ENCODE measurements at regions not wholly inside any gene's neighbourhood (a gene's known extent, or its start where the extent isn't known, plus 50 kb on each side); places are given as distances from the start of the nearest gene placed in this dataset.

GRCh38 chr1:55505326-55505725 is 290.2 kb upstream of the USP24 start:
- DNase-seq (ENCODE audit: low read depth): no peak

DNA sequence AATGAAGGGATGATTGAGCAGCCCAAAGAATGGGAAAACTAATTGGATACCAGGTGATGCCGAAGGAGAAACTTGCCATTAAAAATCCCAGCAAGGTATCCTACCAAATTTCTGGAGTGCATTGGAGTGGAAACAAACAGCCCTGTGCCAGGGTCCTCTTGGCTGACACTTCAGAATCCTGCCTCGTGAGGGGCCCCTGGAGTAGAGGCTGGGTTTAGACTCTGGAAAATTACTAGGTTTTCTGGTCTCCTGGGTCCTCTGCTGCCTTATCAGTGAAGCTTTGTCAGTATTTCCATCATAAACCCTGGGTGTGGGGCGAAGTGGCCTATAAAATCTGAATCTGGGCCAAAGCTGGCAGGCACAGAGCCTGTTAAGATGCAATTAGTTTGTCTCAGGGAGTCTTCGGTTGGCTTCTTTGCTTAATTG is 289.2 kb upstream of the USP24 start:
- DNase-seq (ENCODE audit: low read depth): no peak

GRCh38 chr1:55503663-55504305 is 288.6 kb upstream of the USP24 start:
- DNase-seq (ENCODE audit: low read depth): no peak

GRCh38 chr1:55500601-55501000 is 285.4 kb upstream of the USP24 start:
- no peak for DNase-seq (ENCODE audit: low read depth)

GRCh38 chr1:55490547-55490946 is 275.4 kb upstream of the USP24 start:
- DNase-seq (ENCODE audit: low read depth): no peak

- DNase-seq (ENCODE audit: low read depth): no peak
Observed at GRCh38 chr1:55484173-55484572, 269.0 kb upstream of the USP24 start.

DNA sequence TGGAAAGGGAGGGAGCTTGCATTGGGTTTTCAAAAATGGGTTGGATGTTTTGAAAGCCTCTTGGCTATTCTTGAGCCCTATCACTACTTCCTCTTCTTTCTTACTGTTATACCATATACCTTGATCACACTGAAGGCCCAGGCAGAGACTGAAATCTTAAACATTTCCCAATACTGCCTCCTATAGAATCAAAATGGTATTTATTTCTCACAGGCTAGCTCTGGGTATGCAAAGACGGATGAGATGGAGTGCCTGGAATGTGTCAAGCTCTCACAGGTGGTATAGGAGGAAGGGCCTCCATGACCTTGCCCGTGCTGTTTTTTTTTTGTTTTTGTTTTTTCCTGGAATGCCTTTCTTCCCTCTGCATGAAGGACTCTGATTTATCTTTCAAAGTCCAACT is 268.4 kb upstream of the USP24 start:
- no peak for DNase-seq (ENCODE audit: low read depth)

GRCh38 chr1:55481634-55482033 is 266.5 kb upstream of the USP24 start:
- DNase-seq (ENCODE audit: low read depth): no peak

DNA sequence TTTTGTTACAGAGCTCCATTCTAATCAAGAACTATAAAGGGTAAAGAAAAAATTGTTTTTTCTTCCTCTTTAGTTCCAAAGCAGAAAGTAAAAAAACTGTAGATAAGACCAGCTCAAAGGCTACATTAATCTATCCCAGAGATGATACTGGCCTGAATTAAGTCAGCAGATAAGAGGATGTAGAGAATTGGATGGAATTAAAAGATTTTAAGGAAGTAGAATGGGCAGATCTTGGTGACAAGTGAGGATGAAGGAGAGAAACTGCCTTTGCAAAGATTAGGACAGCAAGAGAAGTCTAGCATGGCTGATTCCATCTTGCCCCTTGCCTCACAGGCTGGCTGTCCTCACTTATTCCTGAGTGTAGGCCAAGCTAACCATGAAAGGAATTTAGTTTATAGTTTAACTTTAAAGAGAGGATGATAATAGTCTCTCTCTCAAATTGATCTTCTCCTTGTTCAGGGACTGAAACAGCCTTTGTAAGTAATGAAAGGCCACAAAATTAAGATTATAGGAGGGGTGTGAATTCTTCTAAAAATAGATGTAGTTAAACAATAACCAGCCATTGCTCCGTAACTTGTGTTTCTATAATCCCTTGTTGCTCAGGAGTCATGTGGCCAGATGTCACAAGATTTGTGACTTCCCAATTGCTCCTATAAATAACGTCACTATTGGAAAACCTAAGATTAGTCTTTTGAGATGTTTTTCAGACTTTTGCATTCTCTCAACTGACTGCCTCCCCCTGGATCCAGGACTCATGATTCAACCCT is 265.0 kb upstream of the USP24 start:
- no peak for DNase-seq (ENCODE audit: low read depth)

GRCh38 chr1:55478742-55479141 is 263.6 kb upstream of the USP24 start:
- DNase-seq (ENCODE audit: low read depth): no peak

GRCh38 chr1:55477953-55478352 is 262.8 kb upstream of the USP24 start:
- no peak for DNase-seq (ENCODE audit: low read depth)

- no peak for DNase-seq (ENCODE audit: low read depth)
Observed at GRCh38 chr1:55476445-55477015, 261.4 kb upstream of the USP24 start.

DNA sequence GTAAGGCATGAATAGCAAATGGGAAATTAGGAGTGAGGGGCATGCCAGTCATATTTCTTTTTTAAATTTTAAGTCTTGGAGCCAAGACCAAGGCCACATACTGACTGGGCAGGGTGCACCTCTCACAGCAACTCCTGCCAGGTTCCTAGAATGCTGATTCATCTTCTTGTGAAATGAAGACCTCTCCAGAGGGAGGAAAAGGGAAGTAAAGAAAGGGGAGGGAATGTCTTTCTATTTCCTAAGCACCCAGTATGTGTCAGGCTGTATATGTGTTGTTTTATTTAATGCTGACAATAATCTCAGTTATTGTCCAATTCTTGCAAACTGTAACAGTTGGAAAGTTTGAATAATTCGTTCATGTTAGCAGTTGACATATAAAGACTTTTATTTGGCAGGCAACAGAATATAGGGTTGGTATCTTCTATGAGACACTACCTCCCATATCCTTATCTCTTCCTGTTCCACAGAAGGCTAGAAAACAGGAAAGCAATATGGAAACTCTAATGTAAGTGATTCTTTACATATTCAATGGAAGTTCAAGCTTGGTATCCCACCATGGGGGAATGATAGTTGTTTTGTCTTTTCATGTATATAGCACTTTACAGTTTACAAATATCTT is 259.1 kb upstream of the USP24 start:
- no peak for DNase-seq (ENCODE audit: low read depth)

- DNase-seq (ENCODE audit: low read depth): no peak
Observed at GRCh38 chr1:55473661-55474060, 258.5 kb upstream of the USP24 start.

GRCh38 chr1:55472784-55473183 is 257.6 kb upstream of the USP24 start:
- DNase-seq (ENCODE audit: low read depth): no peak

- DNase-seq (ENCODE audit: low read depth): no peak
Observed at GRCh38 chr1:55472115-55472514, 257.0 kb upstream of the USP24 start.

DNA sequence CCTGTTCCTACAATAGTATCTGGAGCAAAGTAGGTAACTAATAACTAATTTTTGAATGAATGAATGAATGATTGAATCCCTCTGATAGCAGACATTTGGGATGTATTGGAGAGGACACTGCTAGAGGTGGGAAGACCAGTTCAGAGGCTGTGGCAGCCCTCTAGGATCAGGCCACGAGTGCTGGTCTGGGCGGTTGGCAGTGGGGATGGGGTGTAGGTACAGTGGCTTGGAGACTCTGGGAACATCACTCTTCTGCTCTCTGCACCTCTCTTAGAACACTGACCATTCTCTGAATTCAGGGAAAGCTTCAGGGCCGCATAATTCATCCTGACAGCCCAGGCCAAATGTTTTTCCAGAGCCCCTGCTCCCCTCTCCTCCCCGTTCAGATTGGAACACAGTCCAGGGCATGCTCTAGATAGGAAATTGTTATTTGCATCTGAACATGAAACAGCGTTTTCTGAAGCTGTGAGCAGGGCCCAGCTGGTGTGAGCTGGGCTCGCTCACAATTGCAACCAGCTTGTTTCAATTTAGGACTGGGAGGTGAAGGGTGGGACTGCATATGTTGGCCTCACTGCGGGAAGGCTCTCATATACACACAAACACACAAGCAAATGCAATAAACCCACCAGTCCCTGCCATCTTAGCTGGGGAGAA is 253.1 kb upstream of the USP24 start:
- no peak for DNase-seq (ENCODE audit: low read depth)

DNA sequence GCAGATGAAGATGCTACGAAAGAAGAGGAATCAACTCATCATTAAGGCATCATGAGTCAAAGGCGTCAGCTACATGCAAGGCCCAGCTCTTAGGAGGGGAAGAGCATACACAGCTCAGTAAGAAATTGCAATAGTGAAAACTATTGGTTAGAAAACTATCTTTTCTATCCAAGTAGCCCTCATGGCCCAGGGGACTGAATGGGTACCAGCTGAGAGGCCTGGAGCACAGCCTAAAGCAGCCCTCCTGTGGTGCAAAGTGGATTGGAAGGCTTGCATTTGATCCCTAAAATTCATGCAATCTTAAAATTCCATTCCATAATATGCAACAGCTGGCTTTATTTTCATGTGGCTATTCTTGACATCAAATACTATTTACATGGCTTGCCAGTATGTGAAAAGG is 251.8 kb upstream of the USP24 start:
- no peak for DNase-seq (ENCODE audit: low read depth)

- DNase-seq (ENCODE audit: low read depth): no peak
Observed at GRCh38 chr1:55466373-55466772, 251.2 kb upstream of the USP24 start.

GRCh38 chr1:55464550-55464949 is 249.4 kb upstream of the USP24 start:
- no peak for DNase-seq (ENCODE audit: low read depth)

- DNase-seq (ENCODE audit: low read depth): no peak
Observed at GRCh38 chr1:55463814-55464475, 248.8 kb upstream of the USP24 start.

DNA sequence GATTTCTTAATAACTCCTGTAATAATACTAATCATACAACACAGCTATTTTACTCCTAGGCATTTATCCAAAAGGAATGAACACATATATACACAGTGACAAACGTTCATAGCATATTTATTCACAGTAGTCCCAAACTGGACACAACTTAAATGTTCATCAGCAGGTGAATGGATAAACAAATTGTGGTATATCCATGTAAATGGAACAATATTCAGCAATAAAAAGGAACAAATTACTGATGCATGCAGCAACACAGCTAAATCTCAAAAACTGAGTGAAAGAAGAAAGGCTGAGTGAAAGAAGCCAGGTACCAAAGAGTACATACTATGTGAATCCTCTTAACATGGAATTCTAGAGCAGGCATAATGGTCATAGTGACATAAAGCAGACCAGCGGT is 242.7 kb upstream of the USP24 start:
- DNase-seq (ENCODE audit: low read depth): no peak
